ENCODE measurements at regions not wholly inside any gene's neighbourhood (a gene's known extent, or its start where the extent isn't known, plus 50 kb on each side); places are given as distances from the start of the nearest gene placed in this dataset.
A peak's percentile ranks its signal among the peaks of the same experiment; 100 is the strongest.
"Not testable (repeated sequence)": the region's sequence is repeated elsewhere in the genome, so short reads cannot be mapped to it uniquely, and the experiment has no call there.

GRCh38 chr13:37473035-37473434, 125.5 kb downstream of the POSTN start:
- DNase-seq: peak; percentile 9

DNA sequence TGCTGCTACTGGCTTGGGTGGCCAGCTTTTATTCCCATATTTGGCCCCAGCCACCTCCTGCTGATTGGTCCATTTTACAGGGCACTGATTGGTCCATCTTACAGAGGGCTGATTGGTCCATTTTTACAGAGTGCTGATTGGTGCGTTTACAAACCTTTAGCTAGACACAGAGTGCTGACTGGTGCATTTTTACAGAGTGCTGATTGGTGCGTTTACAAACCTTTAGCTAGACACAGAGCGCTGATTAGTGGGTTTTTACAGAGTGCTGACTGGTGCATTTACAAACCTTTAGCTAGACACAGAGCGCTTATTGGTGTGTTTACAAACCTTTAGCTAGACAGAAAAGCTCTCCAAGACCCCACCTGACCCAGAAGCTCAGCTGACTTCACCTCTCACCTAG, 126.3 kb downstream of the POSTN start:
- not testable (repeated sequence) for DNase-seq

DNA sequence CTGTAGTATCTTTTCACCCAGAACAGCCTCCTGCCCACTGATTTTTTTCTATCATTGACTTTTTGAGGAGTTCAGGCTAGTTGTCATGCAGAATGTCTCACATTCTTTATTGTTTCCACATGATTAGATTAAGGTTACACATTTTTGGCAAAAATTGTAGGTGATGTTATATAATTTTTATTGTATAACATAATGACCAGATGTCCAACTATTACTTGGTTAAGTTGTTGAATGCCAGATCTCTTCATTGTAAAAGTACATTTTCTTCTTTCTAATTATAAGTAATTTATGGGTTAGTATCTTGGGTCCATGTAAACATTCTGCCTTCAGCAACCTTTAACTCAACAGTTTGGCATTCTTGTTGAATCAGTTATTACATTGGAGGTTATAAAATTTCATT, 138.4 kb downstream of the POSTN start:
- no peak for DNase-seq

DNA sequence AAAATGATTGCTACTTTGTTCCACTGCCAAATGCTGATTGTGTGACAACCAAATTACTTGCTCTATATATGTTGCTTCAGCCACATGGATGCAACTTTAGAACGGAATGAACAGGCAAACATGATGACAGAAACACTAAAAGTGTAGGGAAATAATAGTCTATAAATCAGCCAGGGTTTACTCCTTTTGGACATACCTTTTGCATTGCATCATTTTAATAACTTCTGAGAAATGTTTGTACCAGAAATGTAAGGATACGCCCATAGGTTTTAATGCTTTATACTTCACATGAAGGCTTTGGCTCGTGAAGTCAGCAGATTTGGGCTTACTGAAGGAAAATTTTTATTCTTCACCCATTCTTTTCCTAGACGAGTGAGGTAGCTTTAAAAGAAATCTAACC, 141.0 kb downstream of the POSTN start:
- DNase-seq: no peak

GRCh38 chr13:37456506-37456905, 142.1 kb downstream of the POSTN start:
- no peak for DNase-seq

DNA sequence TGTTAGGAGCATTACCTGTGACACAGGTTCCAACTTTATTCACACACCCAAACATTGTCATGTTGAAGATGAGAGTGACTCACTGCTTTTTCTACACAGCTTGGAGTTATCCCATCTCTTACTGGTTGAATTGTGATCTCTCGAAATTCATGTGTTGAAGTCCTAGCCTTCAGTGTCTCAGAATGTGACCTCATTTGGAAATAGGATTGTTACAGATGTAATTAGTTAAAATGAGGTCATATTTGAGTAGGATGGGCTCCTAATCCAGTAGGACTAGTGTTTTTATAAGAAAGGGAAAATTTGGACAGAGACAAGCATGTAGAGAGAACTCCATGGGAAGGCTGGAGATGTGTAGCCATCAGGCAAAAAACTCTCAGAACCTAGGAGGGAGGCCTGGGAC, 142.5 kb downstream of the POSTN start:
- no peak for DNase-seq

GRCh38 chr13:37453246-37453645, 145.3 kb downstream of the POSTN start:
- no peak for DNase-seq

GRCh38 chr13:37450276-37450675, 148.3 kb downstream of the POSTN start:
- DNase-seq: no peak

- DNase-seq: no peak
Observed at GRCh38 chr13:37448153-37448552, 150.4 kb downstream of the POSTN start.

DNA sequence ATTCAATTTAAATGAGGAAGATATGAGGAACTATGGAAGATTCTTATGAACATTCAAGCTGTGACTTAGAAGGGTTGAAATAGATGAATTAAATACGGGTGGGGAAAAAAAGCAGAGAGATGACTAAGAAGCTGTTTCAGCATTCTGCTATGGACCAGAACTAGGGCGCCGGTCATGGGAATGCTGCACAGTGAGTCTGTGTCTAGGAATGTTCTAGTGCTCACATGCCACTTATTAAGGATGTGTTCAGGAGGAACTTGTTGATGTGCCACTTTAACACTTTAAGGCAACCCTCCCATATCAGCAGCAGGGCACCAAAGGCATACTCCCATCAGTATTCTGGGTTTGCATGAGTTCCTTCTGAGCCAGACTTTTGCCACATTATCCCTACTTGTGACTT, 152.1 kb downstream of the POSTN start:
- DNase-seq: no peak

GRCh38 chr13:37443538-37443937, 155.0 kb downstream of the POSTN start:
- no peak for DNase-seq

GRCh38 chr13:37442996-37443395, 155.6 kb downstream of the POSTN start:
- DNase-seq: no peak

DNA sequence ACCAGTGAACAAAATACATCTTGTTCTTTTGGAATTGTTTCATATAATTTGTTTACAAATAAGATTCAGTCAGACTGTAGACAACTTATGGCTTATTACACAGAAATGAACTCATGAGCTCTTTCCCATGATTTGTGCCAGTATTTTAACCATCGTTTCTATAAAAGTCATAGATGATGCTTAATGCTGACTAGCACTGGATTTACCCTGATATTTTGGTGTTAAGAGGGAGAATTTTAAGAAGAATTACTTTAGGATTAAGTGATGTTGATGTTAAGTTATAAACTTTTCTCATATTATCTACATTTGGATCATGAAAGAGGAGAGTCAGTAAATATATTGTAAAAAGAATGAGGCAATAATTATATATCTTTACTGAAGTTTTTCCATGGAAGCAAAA, 162.7 kb downstream of the POSTN start:
- no peak for DNase-seq

DNA sequence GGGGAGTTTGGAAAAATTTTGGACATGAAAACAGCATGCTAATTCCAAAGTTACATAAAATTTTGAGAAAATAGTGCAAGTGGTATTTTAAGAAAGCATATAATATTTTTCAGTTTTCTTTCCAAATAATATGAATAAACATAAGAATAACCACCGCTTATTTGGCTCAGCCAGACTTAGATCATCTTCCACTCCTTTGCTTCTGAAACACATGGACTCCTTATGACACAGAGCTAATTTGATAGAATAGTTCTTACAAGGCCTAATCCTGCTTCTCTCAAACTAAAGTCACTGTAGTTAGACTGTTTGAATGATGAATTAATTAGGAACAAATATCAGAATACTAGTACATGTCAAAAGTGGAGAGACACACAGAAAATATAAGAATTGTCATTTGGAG, 165.5 kb downstream of the POSTN start:
- DNase-seq: no peak

DNA sequence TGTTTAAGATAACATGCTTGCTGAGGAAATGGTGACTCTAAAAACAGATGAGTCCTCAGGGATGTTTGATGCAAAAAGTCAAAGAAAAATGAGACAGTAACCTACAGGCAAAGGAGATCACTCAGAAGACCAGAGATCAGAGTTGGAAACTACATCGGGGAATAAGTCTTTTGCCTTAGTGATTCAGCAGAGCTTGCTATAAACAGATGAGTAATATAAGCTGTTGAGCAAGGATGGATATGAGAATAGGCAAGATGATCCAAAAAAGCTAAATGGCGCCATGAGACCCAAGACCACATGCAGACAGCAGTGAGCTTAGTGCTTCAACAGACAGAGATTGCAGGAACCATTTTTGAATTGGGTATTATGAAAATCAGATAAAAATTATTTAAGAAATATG, 168.6 kb downstream of the POSTN start:
- no peak for DNase-seq

- DNase-seq: no peak
Observed at GRCh38 chr13:37427843-37428494, 170.6 kb downstream of the POSTN start.

- no peak for DNase-seq
Observed at GRCh38 chr13:37418490-37418889, 180.1 kb downstream of the POSTN start.

- no peak for DNase-seq
Observed at GRCh38 chr13:37417060-37417441, 181.5 kb downstream of the POSTN start.

GRCh38 chr13:37416291-37417059, 182.1 kb downstream of the POSTN start:
- DNase-seq: no peak

- DNase-seq: no peak
Observed at GRCh38 chr13:37413161-37413560, 185.4 kb downstream of the POSTN start.

DNA sequence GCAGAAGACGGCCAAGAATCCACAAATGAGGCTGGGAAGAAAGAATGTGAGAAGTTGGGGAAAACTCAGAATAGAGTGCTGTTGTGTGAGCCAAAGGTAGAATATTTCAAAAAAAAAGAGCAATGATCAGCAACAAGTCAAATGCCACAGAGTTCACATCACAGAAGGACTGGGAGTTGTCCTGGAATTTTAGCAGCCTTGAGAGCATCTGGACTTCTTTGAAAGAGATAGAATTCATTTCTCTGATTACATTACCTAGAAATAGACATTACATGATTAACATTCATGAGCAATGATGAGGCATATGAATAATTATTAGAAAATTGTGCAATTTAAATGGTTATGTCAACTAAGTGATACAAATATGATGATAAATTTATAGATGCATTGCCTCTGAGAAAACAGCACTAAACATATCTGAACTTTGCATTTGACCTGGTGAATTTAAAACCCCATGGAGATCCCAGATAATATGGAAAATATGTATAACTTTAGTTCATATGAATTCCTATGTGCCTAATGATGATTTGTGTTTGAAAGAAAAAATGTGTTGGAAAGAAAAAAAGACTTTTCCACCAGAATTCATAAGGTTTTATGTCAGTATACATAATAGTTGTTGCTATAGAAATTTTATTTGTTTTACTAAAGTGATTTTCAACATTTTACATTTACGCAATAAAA, 186.2 kb downstream of the POSTN start:
- DNase-seq: no peak

- DNase-seq: no peak
Observed at GRCh38 chr13:37410316-37410715, 188.3 kb downstream of the POSTN start.

DNA sequence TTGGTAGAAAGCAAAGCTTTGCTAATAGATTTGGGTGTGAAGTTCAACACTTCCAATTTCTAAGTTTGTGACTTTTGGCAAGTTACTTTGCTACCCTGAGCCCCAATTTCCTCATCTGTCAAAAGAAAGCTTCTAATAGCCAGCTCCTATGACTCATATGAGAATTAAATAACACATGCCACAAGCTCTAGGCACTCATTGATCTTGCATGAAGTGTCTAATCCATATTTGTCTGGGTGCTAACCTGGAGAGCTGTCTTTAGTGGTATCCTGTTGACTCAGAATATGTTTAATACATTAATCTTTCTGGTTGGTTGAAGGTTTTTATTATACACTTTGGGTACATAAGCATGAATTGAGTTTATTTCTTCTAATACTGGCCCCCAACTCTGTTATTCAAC, 188.8 kb downstream of the POSTN start:
- no peak for DNase-seq

- DNase-seq: no peak
Observed at GRCh38 chr13:37407156-37407555, 191.4 kb downstream of the POSTN start.

All from hematopoietic multipotent progenitor cell treated with erythropoietin and hydrocortisone succinate and interleukin-3 and kit ligand, for 4 days (in vitro differentiated cells).